HT1080 (cell line): ENCODE measurements at regions not wholly inside any gene's neighbourhood (a gene's known extent, or its start where the extent isn't known, plus 50 kb on each side); places are given as distances from the start of the nearest gene placed in this dataset.
A peak's percentile ranks its signal among the peaks of the same experiment; 100 is the strongest.
"Not testable (repeated sequence)": the region's sequence is repeated elsewhere in the genome, so short reads cannot be mapped to it uniquely, and the experiment has no call there.

ENCODE experiments used
- DNase-seq: peaks from one replicate; pipeline ENCODE4 v3.0.0-alpha.2; 2015; ENCODE audit warnings: low read depth

- not testable (repeated sequence) for DNase-seq
These were observed 2226.0 kb upstream of the DEFB115 start for GRCh38 chr20:29031262-29031982.

GRCh38 chr20:29044239-29044638 lies 2213.2 kb upstream of the DEFB115 start:
- DNase-seq = not testable (repeated sequence)

- peak; percentile 36 for DNase-seq
These were observed 2207.4 kb upstream of the DEFB115 start for GRCh38 chr20:29050008-29050606.

- DNase-seq = not testable (repeated sequence)
These were observed 2199.5 kb upstream of the DEFB115 start for GRCh38 chr20:29057866-29058484.

GRCh38 chr20:29062451-29062850 lies 2195.0 kb upstream of the DEFB115 start:
- not testable (repeated sequence) for DNase-seq

GRCh38 chr20:29066341-29066740 lies 2191.1 kb upstream of the DEFB115 start:
- not testable (repeated sequence) for DNase-seq

GRCh38 chr20:29073640-29074039 lies 2183.8 kb upstream of the DEFB115 start:
- DNase-seq = not testable (repeated sequence)

- DNase-seq = peak; percentile 96
These were observed 2177.4 kb upstream of the DEFB115 start for GRCh38 chr20:29079769-29080690.

GRCh38 chr20:29081712-29082111 lies 2175.8 kb upstream of the DEFB115 start:
- DNase-seq = not testable (repeated sequence)

- DNase-seq = no peak
These were observed 2171.8 kb upstream of the DEFB115 start for GRCh38 chr20:29085625-29086024.

GRCh38 chr20:29086145-29086718 lies 2171.2 kb upstream of the DEFB115 start:
- not testable (repeated sequence) for DNase-seq

GRCh38 chr20:29086938-29087337 lies 2170.5 kb upstream of the DEFB115 start:
- DNase-seq = no peak

GRCh38 chr20:29087887-29088286 lies 2169.6 kb upstream of the DEFB115 start:
- not testable (repeated sequence) for DNase-seq

- peak; percentile 24 for DNase-seq
These were observed 2169.0 kb upstream of the DEFB115 start for GRCh38 chr20:29088472-29088871.

GRCh38 chr20:29089409-29089808 lies 2168.1 kb upstream of the DEFB115 start:
- DNase-seq = not testable (repeated sequence)

GRCh38 chr20:29093958-29094357 lies 2163.5 kb upstream of the DEFB115 start:
- DNase-seq = not testable (repeated sequence)

GRCh38 chr20:29096695-29097094 lies 2160.8 kb upstream of the DEFB115 start:
- DNase-seq = not testable (repeated sequence)

- DNase-seq = not testable (repeated sequence)
These were observed 2149.6 kb upstream of the DEFB115 start for GRCh38 chr20:29107884-29108283.

GRCh38 chr20:29109386-29109785 lies 2148.1 kb upstream of the DEFB115 start:
- not testable (repeated sequence) for DNase-seq

GRCh38 chr20:29115097-29115496 lies 2142.4 kb upstream of the DEFB115 start:
- DNase-seq = not testable (repeated sequence)

- no peak for DNase-seq
These were observed 2138.3 kb upstream of the DEFB115 start for GRCh38 chr20:29119141-29119540.
